Endothelial cell of umbilical vein (primary cell): ENCODE measurements at regions not wholly inside any gene's neighbourhood (a gene's known extent, or its start where the extent isn't known, plus 50 kb on each side); places are given as distances from the start of the nearest gene placed in this dataset.

Experiments used
- BruUV-seq: library from RNA; stranded (reverse); fragments of 400-500 nt; replicated peaks from 2 replicates; lab custom pipeline; 2021; lab: Mats Ljungman, UMichigan
- CTCF ChIA-PET: fragments of 300-600, 350-600 bp; sonication (Branson Sonifier 250); formaldehyde crosslinking; loops from one replicate; lab custom pipeline; 2021; ENCODE audit warnings: antibody characterized with exemption, inconsistent platforms; lab: Charles Lee
- POLR2A ChIA-PET: fragments of 300-600, 350-600 bp; sonication (Branson Sonifier 250); formaldehyde crosslinking; loops from one replicate; lab custom pipeline; 2021; ENCODE audit warnings: antibody characterized with exemption, inconsistent platforms; lab: Charles Lee
- DNase-seq: peaks from one replicate; pipeline ENCODE4 v3.0.0-alpha.2; 2011; ENCODE audit warnings: low read depth, low spot score
- FAIRE-seq: peaks from 2 replicates; lab custom pipeline; 2011; peaks lifted over from hg19 to GRCh38; lab: Jason Lieb, UNC
- H2AFZ ChIP-seq: 2 replicates; pipeline ENCODE4 v1.6.0; 2012; ENCODE audit warnings: low read depth, low read length, control low read depth, inconsistent platforms
- H3K27ac ChIP-seq: 2 replicates; pipeline ENCODE4 v1.5.1; 2011; ENCODE audit warnings: low read depth, mild to moderate bottlenecking, control low read depth, low read length, moderate library complexity; ENCODE audit not compliant: insufficient read depth
- H3K27me3 ChIP-seq, 2 experiments: 2 replicates each; pipeline versions ENCODE4 v1.6.0 to v1.6.1; 2011; ENCODE audit warnings: low read length in 2 of 2, mixed read lengths in 1 of 2; ENCODE audit not compliant: control insufficient read depth in 2 of 2, insufficient read depth in 2 of 2
- H3K36me3 ChIP-seq, 2 experiments: 2 replicates in 1 of 2; 3 replicates in 1 of 2; pipeline ENCODE4 v1.5.1; 2011; ENCODE audit warnings: low read length in 2 of 2, mild to moderate bottlenecking in 1 of 2, moderate library complexity in 1 of 2; ENCODE audit not compliant: control insufficient read depth in 2 of 2, insufficient read depth in 2 of 2; ENCODE audit errors: extremely low read depth in 1 of 2
- H3K4me1 ChIP-seq: 3 replicates; pipeline ENCODE4 v1.5.1; 2011; ENCODE audit warnings: mild to moderate bottlenecking, low read length; ENCODE audit not compliant: control insufficient read depth, insufficient read depth; ENCODE audit errors: extremely low read depth
- H3K4me2 ChIP-seq: 2 replicates; pipeline ENCODE4 v1.6.1; 2011; ENCODE audit warnings: low read length, control low read depth, mixed read lengths; ENCODE audit not compliant: insufficient read depth
- H3K4me3 ChIP-seq, 3 experiments: fragments of 200-600 bp in 1 of 3; sonication (generic), shearing (Covaris generic) in 1 of 3; replicated peaks in 1 of 3; 2 replicates each; pipeline ENCODE4 v1.5.1; 2011 to 2016; ENCODE audit warnings: control low read depth in 3 of 3, low read length in 3 of 3, mild to moderate bottlenecking in 2 of 3, inconsistent platforms in 1 of 3, low read depth in 1 of 3, moderate library complexity in 1 of 3; ENCODE audit not compliant: insufficient read depth in 1 of 3
- H3K79me2 ChIP-seq: 2 replicates; pipeline ENCODE4 v1.6.0; 2012; ENCODE audit warnings: low read length, inconsistent platforms; ENCODE audit not compliant: control insufficient read depth, insufficient read depth
- H3K9ac ChIP-seq: replicated peaks from 2 replicates; pipeline ENCODE3; 2011; ENCODE audit warnings: low read length, control low read depth; ENCODE audit not compliant: insufficient read depth; ENCODE audit errors: extremely low read depth
- H3K9me1 ChIP-seq: replicated peaks from 3 replicates; pipeline ENCODE4 v1.6.0; 2011; ENCODE audit warnings: mild to moderate bottlenecking, low read length; ENCODE audit not compliant: control insufficient read depth, insufficient read depth; ENCODE audit errors: extremely low read depth
- H3K9me3 ChIP-seq: replicated peaks from 2 replicates; pipeline ENCODE4 v1.5.1; 2012; ENCODE audit warnings: low read length, inconsistent platforms; ENCODE audit not compliant: control insufficient read depth, insufficient read depth
- H4K20me1 ChIP-seq: replicated peaks from 2 replicates; pipeline ENCODE3; 2011; ENCODE audit warnings: mild to moderate bottlenecking, low read length; ENCODE audit not compliant: control insufficient read depth, insufficient read depth; ENCODE audit errors: extremely low read depth
- EZH2 ChIP-seq: IDR thresholded peaks from 2 replicates; pipeline ENCODE4 v1.6.1; 2012; ENCODE audit warnings: borderline replicate concordance, low read depth, mild to moderate bottlenecking, moderate library complexity, low read length, inconsistent platforms; ENCODE audit not compliant: severe bottlenecking
- FOS ChIP-seq: IDR thresholded peaks from 2 replicates; pipeline ENCODE4 v1.6.1; 2011; ENCODE audit warnings: mild to moderate bottlenecking, low read length, moderate library complexity, borderline replicate concordance; ENCODE audit not compliant: insufficient read depth
- GATA2 ChIP-seq: IDR thresholded peaks from 2 replicates; pipeline ENCODE4 v1.7.0; 2011; ENCODE audit warnings: low read depth, mild to moderate bottlenecking, moderate library complexity, mixed read lengths, low read length; ENCODE audit not compliant: insufficient read length, insufficient read depth
- JUN ChIP-seq: IDR thresholded peaks from 2 replicates; pipeline ENCODE4 v1.6.1; 2011; ENCODE audit warnings: borderline replicate concordance, low read depth; ENCODE audit not compliant: insufficient read length, insufficient read depth
- MYC ChIP-seq: IDR thresholded peaks from one replicate; pipeline ENCODE4 v1.6.1; 2011; ENCODE audit warnings: mild to moderate bottlenecking, low read depth, low read length
- POLR2A ChIP-seq: IDR thresholded peaks from 2 replicates; pipeline ENCODE4 v1.6.1; 2012; ENCODE audit warnings: low read depth, mild to moderate bottlenecking, control low read depth, low read length
- POLR2AphosphoS5 ChIP-seq: IDR thresholded peaks from 2 replicates; pipeline ENCODE4 v1.6.1; 2012; ENCODE audit warnings: low read depth, mild to moderate bottlenecking, control low read depth, low read length, moderate library complexity; ENCODE audit not compliant: insufficient read depth
- dilution Hi-C: fragments of 300-500 bp; cut with MboI; formaldehyde crosslinking; loops from one replicate; pipeline ENCODE4 v1.15.0; 2019; ENCODE audit warnings: low sequenced_read_pairs; ENCODE audit not compliant: extremely low pct_ligation_motif_present
- intact Hi-C: fragments of 100-400 bp; cut with micrococcal nuclease; formaldehyde crosslinking; loops from one replicate; pipeline ENCODE4 v1.10.0; 2022
- TF ChIP-seq, protein P1 (sequence below), 2 donors: IDR thresholded peaks; 1 replicate in 1 of 2; 2 replicates in 1 of 2; pipeline ENCODE4 v1.5.1; 2011; ENCODE audit warnings: low read length in 2 of 2, mild to moderate bottlenecking in 2 of 2, moderate library complexity in 2 of 2, control low read depth in 1 of 2, inconsistent platforms in 1 of 2, low read depth in 1 of 2; ENCODE audit not compliant: insufficient read depth in 1 of 2; ENCODE audit errors: extremely low read depth in 1 of 2
- TF ChIP-seq, protein P2 (sequence below): IDR thresholded peaks from 2 replicates; pipeline ENCODE4 v1.6.1; 2011; ENCODE audit not compliant: insufficient read depth, insufficient read length

DNA sequence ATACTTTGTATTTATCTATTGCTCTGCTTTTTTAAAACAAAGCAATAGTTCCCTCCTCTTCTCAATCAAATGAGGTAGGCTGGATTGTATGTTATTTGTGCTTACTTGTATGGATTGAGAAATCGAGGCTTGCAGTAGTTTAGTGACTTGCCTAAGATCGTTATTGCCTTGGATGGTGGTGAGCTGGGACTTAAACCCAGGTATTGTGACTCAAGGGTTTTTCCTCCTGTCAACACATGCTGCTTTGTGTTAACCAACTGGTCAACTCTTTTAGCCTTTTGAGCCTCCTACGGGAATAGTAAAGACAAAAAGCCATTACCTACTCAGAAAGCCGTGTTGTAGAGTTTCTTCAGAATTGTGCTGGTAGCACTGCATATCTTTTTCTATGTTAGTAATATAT lies 95.2 kb upstream of the THUMPD2 start:
- intact Hi-C loops (no loop called here), dilution Hi-C loops (no loop called here)
- Histone ChIP-seq H3K9ac (no peak overlapping the region), H4K20me1 (no peaks in the 10 kb centered on the region), H3K36me3 (no peaks in the 10 kb centered on the region), H3K4me2 (no peak overlapping the region), H3K27me3 (no peaks in the 10 kb centered on the region), H2AFZ (no peak overlapping the region), H3K9me3 (no peaks in the 10 kb centered on the region), H3K27ac (no peak overlapping the region), H3K9me1 (no peaks in the 10 kb centered on the region), H3K4me3 (no peak overlapping the region), H3K79me2 (no peaks in the 10 kb centered on the region), H3K4me1 (no peaks in the 10 kb centered on the region)
- CTCF ChIA-PET = no interaction called here
- FAIRE-seq (no peak), DNase-seq (no peak)
- TF ChIP-seq JUN (no peak), EZH2 (no peak), GATA2 (no peak), FOS (no peak), POLR2A (no peak), POLR2AphosphoS5 (no peak), MYC (no peak)
- TF ChIP-seq, protein P1, sequence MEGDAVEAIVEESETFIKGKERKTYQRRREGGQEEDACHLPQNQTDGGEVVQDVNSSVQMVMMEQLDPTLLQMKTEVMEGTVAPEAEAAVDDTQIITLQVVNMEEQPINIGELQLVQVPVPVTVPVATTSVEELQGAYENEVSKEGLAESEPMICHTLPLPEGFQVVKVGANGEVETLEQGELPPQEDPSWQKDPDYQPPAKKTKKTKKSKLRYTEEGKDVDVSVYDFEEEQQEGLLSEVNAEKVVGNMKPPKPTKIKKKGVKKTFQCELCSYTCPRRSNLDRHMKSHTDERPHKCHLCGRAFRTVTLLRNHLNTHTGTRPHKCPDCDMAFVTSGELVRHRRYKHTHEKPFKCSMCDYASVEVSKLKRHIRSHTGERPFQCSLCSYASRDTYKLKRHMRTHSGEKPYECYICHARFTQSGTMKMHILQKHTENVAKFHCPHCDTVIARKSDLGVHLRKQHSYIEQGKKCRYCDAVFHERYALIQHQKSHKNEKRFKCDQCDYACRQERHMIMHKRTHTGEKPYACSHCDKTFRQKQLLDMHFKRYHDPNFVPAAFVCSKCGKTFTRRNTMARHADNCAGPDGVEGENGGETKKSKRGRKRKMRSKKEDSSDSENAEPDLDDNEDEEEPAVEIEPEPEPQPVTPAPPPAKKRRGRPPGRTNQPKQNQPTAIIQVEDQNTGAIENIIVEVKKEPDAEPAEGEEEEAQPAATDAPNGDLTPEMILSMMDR (IDR thresholded peaks at IDR 0.05; ENCODE audit: extremely low read depth in 1 of 2, insufficient read depth in 1 of 2, low read depth in 1 of 2, low read length in 2 of 2) = no peak
- TF ChIP-seq, protein P2, sequence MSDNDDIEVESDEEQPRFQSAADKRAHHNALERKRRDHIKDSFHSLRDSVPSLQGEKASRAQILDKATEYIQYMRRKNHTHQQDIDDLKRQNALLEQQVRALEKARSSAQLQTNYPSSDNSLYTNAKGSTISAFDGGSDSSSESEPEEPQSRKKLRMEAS = no peak
- POLR2A ChIA-PET = no interaction called here
- no TSS peak for BruUV-seq
